GM21786 (cell line): ENCODE measurements at regions not wholly inside any gene's neighbourhood (a gene's known extent, or its start where the extent isn't known, plus 50 kb on each side); places are given as distances from the start of the nearest gene placed in this dataset.
A peak's percentile ranks its signal among the peaks of the same experiment; 100 is the strongest.
"Not testable (repeated sequence)": the region's sequence is repeated elsewhere in the genome, so short reads cannot be mapped to it uniquely, and the experiment has no call there.

Experiments
- ATAC-seq: cut with Tn5 transposase; IDR thresholded peaks from one replicate; pipeline ENCODE4 v1.9.1; 2021; ENCODE audit not compliant: unreplicated experiment

DNA sequence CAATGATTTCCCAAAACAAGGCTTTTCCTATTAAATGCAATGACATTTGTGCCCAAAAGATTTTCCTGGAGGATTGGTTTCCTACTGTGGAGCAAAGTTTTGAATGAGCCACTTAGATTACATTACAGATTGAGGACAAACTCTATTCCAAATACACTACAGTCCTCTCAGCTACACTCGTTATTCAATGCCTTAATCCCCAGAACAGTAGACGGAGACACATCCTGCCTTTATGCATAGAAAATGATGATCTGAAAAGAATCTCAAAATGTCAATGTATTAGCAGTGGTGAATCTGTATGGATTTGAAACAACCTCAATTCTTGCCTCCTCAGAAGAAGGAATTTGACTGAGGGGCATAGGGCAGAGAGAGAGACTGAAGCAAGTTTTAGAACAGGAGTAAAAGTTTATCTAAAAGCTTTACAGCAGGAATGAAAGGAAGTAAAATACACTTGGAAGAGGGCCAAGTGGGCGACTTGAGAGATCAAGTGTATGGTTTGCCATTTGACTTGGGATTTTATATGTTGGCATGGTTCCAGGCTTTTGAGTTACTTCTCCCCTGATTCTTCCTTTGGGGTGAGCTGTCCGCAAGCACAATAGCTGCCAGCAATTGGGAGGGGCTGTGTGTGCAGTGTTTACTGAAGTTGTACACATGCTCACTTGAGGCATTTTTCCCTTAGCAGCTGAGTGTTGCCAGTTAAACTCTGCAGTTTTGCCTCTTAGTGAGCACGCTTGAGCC is 891.9 kb upstream of the MBL2 start:
- no peak for ATAC-seq

DNA sequence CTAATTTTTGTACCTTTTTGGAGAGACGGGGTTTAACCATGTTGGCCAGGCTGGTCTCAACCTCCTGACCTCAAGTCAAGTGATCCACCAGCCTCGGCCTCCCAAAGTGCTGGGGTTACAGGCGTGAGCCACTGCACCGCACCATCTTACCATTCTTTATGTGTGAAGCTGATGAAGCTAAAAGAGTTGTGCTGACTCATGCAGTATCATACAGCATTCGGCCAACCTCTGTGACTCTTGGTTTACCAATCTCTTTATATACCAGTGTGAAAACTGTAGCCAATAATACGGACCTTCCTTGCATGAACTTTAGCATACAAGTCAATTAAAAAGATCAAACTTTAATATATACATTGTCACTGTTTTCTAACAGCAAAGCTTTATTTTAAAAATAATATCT is 878.2 kb upstream of the MBL2 start:
- ATAC-seq: no peak

DNA sequence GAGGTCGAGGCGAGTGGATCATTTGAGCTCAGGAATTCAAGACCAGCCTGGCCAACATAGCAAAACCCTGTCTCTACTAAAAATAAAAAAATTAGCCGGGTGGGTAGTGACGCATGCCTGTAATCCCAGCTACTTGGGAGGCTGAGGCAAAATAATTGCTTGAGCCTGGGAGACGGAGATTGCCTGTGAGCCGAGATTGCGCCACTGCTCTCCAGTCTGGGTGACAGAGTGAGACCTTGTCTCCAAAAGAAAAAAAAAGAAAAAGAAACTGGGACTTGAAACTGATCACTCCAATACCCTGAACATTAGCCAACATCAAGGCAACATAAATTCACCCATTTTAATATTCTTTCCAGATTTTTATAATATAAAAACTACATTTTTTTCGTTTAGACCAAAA is 874.6 kb upstream of the MBL2 start:
- not testable (repeated sequence) for ATAC-seq

DNA sequence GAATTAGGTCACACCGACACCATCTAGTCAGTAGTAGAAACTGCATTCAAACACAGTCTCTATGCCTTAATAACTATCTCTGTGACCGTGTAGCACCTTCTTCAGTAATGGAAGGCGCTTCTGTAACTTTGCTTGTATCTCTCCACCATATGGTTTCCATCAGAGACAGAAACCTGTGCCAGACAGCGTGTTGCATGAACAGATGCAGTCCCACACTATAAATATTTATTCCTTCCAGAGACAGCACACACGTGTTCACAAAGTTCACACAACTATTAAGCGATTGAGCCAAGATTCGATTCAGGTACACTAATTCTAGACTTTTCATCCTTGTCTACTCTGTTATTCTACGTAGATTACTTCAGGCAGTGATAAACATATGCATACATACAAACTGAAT is 873.9 kb upstream of the MBL2 start:
- ATAC-seq: no peak

DNA sequence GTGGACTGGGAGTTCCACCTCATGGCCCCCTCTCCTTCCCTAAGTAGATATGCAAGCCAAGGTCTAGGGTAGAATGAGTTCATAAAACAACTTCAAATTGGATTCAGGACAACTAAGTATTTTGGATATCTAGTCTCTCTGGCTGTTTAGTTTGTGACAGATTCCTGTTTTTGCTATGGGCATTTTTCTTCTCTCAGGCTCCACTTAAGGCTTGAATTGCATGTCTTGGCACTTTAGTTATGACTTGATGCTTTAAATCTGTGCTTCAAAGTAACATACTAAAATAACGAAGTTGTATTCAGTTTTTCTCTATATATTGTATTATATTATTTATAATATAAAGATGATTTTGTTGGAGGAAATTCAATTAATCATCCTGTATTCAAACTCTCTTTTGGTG is 873.4 kb upstream of the MBL2 start:
- no peak for ATAC-seq

DNA sequence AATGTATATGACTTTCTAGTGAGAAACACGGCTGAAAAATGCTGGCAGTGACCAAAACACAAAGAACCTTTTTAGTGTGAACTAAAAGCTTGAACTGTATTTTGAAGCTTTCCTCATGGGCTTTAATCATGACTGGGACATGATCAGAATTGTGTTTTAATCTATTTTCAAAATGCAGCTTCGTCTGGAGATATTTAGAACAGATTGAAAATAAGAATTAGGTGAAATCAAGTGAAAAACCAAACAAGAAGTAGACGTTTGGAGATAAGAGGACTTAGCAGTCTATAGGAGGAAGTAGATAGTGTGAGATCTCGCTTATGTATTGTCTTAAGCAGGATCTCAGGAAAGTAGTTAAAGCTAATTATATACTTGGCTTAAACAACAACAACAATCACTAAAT is 865.4 kb upstream of the MBL2 start:
- no peak for ATAC-seq

DNA sequence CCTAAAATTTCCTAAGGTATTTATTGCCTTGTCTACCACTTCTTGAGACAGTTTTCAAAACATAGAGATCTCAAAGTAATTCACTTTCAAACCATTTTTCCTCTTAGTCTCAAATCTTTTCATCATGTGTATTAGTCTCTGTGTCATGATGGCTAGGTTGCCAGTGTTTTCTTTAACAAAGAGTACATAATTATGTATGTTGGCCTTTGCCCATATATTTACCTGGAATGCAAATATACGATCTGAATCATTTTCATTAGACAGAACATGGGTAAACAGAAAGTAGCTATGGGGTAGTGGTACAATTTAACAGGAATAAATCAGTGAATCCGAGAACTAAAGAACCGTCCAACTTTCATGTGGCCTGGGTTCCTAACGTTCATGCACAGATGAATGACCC is 852.1 kb upstream of the MBL2 start:
- no peak for ATAC-seq

DNA sequence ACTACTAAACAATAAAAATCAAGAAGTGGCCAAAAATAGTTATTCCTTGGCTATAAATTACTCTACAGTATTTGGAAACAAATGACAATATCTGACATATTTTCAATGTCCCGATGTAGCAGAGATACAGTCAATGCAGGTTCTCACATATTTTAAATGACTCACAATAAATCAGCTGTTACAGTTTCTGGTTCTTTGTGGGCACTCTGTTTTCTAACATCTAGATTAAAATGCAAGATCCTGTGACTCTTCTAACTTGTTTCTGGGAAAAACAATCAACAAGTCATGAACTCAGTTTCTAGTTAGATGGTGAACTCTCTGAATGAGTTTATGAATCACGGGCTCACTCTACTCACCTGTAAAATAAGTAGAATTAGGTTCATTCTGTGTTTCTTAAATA is 849.6 kb upstream of the MBL2 start:
- no peak for ATAC-seq

DNA sequence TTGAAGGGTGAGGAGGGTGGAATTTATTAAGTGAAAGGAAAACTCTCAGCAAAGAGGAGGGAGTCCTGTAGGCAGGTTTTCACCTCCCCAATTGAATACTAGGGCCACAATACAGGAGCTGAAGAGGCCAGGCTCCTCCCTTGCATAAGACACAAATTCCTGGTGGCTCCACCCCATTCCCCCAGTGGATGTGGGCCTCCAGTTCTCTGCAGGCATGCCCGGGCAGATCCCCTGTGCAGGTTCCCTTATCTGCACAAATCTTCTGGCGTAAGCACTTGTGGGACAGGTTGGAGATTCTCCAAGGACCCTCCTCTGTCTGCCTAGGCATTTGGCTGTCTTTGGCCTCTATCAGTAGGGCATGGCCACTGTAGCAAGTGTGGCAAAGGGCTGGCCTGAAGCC is 847.1 kb upstream of the MBL2 start:
- ATAC-seq: no peak

DNA sequence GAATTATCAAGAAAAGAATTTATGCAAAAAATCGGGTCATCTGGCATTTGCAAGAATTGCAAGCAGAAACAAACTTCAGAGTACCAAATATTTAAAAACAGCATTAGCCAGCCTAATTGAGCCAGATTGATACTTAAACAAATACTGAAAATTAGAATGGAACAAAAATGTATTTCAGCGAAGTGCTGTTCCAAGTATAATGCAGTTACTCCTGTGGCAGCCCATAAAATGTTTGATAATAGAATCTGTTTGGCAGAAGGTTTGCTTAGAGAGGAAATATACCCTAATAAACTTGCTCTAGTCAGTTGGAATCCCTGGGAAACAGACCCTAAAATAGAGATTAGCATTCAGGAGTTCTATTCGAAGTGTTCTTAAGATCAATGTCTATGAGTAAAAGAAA is 835.1 kb upstream of the MBL2 start:
- ATAC-seq: no peak

DNA sequence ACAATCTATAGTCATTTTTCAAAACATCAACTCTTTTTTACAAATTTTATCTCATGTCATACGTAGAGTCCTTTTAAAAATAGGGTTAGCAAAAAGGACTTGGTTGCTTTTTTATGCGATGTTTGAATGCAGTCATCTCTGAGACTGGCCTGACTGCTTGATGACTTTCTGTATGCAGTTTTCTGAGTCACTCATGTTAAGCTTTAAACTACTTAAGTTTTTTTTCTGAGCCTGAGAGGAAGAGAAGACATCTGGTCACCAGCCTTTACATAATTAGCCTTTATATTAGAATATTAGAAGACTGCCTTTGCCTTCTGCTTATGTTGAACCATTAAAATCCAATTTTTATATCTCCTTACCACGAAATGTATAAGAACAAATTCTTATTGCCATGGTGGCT is 834.4 kb upstream of the MBL2 start:
- ATAC-seq: no peak

DNA sequence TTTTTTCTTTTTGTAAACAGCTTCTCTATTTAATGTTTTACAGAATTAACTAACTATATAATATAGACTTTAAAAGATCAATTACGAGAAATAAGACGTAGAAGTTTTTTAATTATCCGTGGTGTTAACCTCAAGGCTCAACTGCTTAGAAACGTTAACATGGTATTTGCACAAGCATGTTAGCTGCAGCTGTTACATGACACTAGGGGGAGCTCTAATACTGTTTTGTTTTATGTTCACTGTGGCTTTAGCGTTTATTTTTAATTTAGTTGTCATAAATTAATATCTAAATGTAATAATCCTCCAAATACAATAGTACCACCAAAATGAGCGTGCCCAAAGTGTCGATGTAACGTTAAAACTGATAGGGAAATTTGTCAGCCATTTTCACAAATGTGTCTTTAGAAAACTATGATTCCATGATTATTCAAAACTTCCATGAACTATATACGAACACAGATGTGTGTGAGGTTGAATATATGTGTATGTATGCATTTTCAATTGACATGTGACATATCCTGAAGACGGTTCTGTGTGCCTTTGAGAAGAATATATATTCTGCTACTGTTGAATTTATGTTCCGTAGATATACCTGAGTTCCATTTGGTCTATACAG is 828.8 kb upstream of the MBL2 start:
- ATAC-seq: peak; percentile 73

DNA sequence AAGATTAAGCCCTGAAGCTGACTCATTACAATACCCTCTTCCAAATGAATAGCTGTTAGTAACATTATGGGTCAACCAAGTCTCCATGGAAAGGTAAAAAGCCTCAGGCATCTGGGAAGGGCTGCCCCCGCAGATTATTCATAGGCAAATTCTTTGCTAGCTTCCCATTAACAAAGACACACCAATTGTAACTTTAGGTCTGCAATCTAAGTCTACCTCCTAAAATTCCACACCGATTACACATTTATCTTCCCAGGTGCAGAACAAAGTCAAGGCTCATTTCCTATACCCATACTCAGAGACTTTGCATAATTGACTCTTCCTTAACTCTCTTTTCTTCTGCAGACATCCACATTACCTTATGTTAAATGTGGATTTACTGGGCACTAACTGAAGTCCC is 826.3 kb upstream of the MBL2 start:
- ATAC-seq: no peak

DNA sequence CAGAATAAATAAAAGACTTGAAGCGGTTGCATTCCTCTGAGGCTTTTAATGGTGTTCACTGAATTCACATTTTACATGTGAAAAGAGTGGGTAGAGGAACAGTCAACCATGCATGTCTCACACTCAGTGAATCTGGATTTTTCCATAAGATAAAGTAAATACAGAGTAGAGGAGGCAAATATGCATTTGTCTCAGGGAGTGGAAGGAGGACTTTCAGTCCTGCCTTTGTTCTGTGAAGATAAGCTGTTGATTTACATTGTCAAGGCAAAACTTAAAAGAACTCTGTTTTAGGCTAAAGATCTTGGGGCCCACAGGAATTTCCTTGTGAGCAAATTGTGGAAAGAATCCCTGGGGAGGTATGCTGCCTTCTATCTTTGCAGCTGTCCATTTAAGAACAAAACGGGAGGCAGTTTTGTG is 825.3 kb upstream of the MBL2 start:
- ATAC-seq: no peak

DNA sequence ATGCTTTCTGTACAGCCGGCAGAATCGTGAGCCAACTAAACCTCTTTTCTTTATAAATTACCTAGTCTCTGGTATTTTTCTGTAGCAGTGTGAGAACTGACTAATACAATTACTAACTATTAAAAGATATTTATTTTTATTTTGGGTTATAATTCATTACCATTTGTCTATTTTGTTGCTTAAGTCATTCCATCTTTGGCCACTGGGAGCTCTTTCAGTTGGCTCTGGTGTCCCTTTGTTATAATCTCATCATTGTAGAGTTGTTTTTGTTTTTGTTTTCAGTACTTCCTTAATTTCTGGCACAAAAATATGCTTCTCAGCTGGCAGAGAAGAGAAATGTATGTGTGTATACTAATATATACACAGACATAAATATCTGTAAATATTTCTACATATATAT is 807.9 kb upstream of the MBL2 start:
- no peak for ATAC-seq

DNA sequence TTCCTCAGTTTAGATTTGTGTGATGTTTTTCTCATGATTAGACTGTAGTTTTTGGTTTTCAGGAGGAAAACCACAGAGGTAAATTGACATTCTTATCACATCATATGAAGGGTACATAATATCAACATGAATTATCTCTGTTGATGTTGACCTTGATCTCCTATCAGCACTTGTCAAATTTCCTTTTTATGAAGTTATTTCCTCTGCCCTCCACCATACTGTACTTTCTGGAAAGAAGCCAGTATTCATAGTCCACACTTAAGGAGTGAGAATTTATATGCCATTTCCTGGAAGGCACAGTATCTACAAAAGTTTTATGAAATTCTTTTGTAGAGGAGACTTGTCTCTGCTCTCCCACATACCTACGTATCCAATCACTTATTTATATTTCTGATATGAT is 807.2 kb upstream of the MBL2 start:
- ATAC-seq: no peak

DNA sequence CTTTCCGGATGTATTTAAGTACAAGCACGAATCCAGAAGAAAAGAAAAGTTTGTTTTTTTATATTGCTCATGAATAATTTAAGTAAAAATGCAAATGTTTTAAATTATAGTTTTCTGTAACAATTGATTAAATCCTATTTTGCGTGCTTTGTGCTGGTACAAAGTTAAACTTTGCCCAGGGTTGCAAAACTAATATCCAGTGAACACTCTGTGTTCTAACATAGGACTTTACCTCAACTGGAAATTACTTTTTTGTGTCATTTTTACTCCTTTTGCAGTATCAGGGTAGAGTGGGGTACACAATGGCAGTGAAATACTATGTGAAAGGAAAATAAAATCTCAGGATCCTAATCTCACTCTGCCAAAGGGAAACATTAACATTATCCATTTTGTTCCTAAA is 801.4 kb upstream of the MBL2 start:
- ATAC-seq: no peak

DNA sequence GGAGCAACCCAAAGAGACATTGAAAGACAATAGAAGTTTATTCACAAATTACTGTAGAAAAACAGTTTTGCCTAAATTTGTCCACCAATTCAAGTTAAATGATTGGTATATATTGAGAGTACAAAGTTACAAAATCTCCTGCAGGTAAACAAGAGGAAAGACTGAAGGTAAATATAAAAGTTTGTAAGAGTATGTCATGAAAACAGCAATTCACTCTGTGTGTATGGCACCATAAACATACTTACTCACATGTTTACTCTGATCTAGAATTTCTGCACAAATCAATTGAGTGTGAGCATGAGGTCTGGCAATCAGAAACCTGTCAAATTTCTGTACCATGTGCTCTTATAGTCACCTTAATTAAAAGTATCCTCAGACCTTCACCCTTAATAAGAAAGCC is 800.9 kb upstream of the MBL2 start:
- ATAC-seq: no peak

DNA sequence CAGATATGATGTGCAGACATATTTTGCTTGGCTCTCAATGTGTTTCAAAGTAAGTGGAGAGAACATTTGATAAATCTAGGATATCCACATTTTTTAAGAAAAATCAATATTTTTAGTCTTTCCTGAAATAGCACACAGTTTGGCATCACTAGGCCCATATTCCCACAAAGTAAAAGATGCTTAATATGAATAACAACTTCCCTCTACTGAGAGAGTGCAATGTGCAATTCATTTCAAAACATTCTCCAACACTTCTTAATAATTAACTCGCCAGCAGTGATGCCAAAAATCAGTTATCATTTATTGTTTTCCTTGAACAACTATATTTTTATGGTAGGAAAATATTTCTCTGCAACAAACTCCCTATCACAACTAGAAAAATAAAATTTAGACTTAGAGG is 800.2 kb upstream of the MBL2 start:
- ATAC-seq: no peak

DNA sequence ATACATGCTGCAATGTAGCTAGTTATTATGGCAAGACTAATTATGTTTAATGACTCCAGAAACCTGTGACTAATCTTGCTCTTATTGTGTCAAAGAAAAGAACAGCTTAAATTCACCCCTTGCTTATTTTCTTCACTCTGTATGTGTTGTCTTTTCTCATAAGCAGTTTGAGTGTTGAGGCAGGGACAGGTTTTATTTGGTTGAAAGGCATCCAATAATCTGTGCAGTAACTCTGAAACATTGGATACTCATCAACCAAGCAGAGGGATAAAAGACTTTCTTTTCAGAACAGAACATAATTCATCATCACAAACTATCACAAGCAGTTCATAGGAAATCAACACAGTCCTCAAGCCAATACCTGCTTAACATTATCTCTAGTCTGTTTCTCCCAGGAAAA is 797.6 kb upstream of the MBL2 start:
- ATAC-seq: no peak

DNA sequence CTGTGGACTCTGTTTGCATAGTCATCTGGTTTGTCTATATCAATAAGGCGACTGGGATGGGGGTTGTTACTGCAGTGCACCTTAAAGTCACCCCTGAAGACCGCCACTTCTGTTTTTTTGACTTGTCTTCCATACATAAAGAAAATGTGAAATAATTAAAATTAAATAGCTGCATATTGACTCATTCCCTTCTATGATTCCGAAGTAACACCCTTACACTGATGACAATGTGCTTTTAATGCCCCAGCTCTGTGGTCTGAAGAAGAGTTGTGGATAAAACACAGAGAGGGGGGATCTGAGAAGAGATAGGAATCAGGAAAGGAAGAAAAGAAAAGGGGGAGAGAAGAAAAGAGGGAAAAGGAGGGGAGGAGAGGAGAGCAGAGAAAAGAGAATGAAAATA is 796.9 kb upstream of the MBL2 start:
- ATAC-seq: no peak

DNA sequence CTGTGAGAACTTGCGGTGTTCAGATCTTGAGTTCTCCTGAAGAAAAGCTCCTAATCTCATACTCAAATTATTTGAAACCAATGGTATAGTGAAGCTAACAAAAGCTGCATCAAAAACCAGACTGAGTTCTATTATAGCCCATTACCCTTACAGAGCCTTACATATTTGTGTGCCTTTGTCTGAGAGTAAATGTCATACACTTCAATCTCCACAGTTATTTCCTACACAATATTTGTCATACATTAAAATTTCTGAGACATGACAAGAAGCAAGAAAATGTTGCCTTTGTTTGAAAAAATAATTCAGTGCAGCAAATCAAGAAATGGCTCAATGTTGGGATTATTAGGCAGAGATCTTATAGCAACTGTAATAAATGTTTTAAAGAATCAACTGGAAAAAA is 776.1 kb upstream of the MBL2 start:
- no peak for ATAC-seq

DNA sequence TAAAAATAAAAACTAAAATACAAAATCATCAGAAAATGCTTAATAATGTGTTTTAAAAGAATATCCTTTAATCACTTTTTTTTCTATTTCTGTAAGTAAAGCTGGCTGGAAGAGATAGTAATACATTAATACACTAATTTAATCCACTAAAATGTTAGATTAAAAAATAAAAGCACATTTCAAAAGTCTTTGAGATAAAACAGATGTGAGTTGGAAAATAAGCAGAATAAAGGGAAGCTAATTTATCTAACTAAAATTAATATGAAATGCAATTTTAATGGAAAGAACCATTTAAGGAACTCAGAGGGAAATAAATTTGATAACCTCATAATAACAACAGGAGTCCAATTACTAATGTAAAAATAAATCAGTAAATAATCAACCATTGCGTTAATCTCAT is 774.8 kb upstream of the MBL2 start:
- no peak for ATAC-seq
